ENCODE measurements at regions not wholly inside any gene's neighbourhood (a gene's known extent, or its start where the extent isn't known, plus 50 kb on each side); places are given as distances from the start of the nearest gene placed in this dataset.

DNA sequence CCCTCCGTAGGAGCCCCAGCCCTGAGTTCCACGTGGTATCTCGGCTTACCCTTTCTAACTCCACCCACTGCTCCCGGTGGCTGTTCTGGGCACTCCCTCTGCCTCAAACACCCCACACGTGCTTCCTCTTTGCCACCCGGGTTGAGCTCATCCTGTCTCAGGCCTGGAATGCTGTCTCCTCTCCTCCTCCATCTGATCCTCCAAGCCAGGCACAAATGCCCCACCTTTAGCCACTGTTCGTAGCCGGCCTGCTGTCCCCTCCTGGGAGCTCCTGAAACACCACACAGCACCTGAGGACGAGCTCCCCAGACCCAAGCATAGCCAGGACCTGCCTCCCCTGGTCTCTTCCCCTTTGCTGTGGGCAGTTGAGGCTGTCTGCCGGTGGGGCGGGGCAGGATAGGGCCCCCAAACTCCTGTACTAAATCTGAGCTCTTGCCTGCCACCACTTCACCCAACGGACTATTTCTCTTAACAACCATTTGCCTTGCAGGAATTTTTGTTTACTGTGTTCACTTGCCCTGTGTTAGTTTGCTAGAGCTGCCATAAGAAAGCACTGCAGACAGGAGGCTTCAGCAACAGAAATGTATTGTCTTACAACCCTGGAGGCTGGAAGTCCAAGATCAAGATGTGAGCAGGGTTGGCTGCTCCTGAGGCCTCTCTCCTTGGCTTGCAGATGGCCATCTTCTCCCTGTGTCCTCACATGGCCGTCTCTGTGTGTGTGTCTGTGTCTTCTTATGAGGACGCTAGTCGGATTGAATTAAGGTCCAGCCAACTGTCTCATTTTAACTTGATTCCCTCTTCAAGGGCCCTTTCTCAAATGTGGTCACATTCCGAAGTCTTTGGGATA lies 58.3 kb upstream of the SHH start:
- H3K27ac Mint-ChIP-seq: no peak overlapping the region
- ATAC-seq (replicated peaks): no peak
- H3K4me3 Mint-ChIP-seq: no peak overlapping the region
- peaks cover 14 to 30% of the 10 kb centered on the region in 2 donors for H3K27me3 Mint-ChIP-seq
- no peaks in the 10 kb centered on the region for H3K4me1 Mint-ChIP-seq
- no peak for DNase-seq
- peaks cover 0 to 2% of the 10 kb centered on the region in 2 donors for H3K9me3 Mint-ChIP-seq
- no peaks in the 10 kb centered on the region for H3K36me3 Mint-ChIP-seq

GRCh38 chr7:155869784-155870076 lies 57.5 kb upstream of the SHH start:
- Mint-ChIP-seq H3K4me1 (no peaks in the 10 kb centered on the region), H3K36me3 (no peaks in the 10 kb centered on the region), H3K4me3 (no peak overlapping the region), H3K27me3 (peaks cover 18 to 36% of the 10 kb centered on the region in 2 donors), H3K9me3 (peaks cover 0 to 2% of the 10 kb centered on the region in 2 donors), H3K27ac (no peak overlapping the region)
- ATAC-seq (replicated peaks): no peak
- no peak for DNase-seq

DNA sequence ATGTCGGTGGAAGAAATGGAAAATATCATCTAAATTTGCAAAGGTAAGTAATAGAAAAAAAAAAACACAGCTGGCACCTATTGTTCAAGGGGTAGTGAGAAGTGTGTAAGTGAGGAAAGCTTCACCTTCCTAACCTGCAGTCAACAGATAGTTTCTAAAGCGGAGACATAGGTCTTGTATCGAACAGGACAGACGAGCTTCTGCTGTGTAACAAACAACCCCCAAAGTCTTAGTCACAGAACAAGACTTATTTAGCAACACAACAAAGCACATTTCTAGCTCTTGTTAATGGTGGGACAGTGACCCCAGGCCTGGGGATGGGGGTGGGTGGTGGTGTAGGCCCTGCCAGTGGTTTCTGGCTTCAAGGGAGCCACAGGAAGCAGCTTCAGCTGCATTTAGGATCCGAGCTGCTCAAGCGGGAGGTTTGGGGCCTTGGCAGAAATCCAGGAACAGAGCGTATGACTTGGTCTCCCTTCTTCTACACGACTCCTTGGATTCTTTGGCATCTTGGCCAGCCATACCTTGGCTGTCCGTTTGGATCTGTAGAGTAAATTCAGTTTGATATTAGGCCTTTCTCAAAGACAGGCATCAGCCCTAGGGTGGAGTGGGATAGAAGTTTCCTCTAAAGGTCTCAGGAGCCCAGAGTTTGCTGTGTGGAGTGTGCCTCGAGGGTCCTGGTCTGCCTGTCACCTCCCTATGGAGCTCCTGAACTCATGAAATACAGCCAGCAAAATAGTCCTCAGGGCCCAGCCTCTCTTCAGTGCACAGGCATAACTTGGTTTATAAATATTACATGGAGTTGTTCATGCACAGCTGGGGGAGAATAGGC lies 56.9 kb upstream of the SHH start:
- H3K27ac Mint-ChIP-seq: no peak overlapping the region
- H3K4me3 Mint-ChIP-seq: no peak overlapping the region
- peaks cover 22 to 35% of the 10 kb centered on the region in 2 donors for H3K27me3 Mint-ChIP-seq
- no peaks in the 10 kb centered on the region for H3K36me3 Mint-ChIP-seq
- ATAC-seq (replicated peaks) (no peak), DNase-seq (no peak)
- peaks cover 0 to 2% of the 10 kb centered on the region in 2 donors for H3K9me3 Mint-ChIP-seq
- no peaks in the 10 kb centered on the region for H3K4me1 Mint-ChIP-seq

GRCh38 chr7:155867734-155868400 lies 55.6 kb upstream of the SHH start:
- ATAC-seq (replicated peaks): no peak
- peaks cover 0 to 2% of the 10 kb centered on the region in 2 donors for H3K9me3 Mint-ChIP-seq

GRCh38 chr7:155867280-155867679 lies 55.0 kb upstream of the SHH start:
- Mint-ChIP-seq H3K27ac (no peak overlapping the region), H3K9me3 (peaks cover 0 to 2% of the 10 kb centered on the region in 2 donors), H3K36me3 (no peaks in the 10 kb centered on the region), H3K4me1 (no peaks in the 10 kb centered on the region), H3K27me3 (peaks cover 24 to 34% of the 10 kb centered on the region in 2 donors), H3K4me3 (no peak overlapping the region)
- DNase-seq (no peak), ATAC-seq (replicated peaks) (no peak)

More at GRCh38 chr7:155867734-155868400, 55.6 kb upstream of the SHH start:
- peaks cover 24 to 34% of the 10 kb centered on the region in 2 donors for H3K27me3 Mint-ChIP-seq
- no peak for DNase-seq
- no peaks in the 10 kb centered on the region for H3K4me1 Mint-ChIP-seq
- no peak overlapping the region for H3K27ac Mint-ChIP-seq
- no peaks in the 10 kb centered on the region for H3K36me3 Mint-ChIP-seq
- no peak overlapping the region for H3K4me3 Mint-ChIP-seq

- no peak overlapping the region for H3K4me3 Mint-ChIP-seq
- no peaks in the 10 kb centered on the region for H3K36me3 Mint-ChIP-seq
- H3K27me3 Mint-ChIP-seq: peaks cover 27 to 39% of the 10 kb centered on the region in 2 donors
- H3K4me1 Mint-ChIP-seq: no peaks in the 10 kb centered on the region
- no peak overlapping the region for H3K27ac Mint-ChIP-seq
- no peak for DNase-seq
- peaks cover 0 to 2% of the 10 kb centered on the region in 2 donors for H3K9me3 Mint-ChIP-seq
- no peak for ATAC-seq (replicated peaks)
Measured at GRCh38 chr7:155865830-155866525, 53.7 kb upstream of the SHH start.

DNA sequence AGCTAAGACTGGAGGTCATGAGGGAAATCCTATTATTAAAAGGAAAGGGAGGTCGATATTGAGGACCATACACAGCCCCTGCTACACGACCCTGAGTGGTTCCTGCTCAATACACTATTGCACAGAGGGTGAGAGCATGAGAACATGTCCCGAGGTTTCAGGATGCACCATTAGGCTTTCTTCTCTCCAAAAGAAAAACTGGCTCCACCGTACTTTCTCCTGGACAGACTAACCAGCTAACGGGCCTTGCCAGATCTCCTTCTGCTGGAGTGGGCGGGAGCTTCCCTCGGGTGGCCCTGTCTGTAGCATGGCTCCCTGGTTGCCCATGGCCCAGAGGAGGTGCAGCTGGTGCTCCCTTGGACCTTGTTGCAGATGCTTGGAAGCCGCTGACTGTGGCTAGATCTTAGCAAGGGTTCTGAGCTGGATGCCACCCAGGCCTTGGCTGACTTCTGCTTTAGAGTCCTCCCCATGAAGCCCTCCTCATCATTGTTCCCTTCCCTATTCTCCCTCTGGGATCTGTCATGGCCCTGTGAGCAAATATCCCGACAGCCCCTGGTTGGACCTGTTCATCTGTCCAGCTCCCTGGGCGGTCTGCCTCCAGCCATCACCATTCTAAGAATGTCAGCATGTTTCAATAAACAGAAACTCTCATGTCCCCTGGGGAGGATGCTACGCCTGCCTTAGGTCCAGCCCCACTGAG lies 52.9 kb upstream of the SHH start:
- ATAC-seq (replicated peaks) (no peak), DNase-seq (no peak)
- Mint-ChIP-seq H3K4me3 (no peak overlapping the region), H3K27me3 (peaks cover 20 to 31% of the 10 kb centered on the region in 2 donors), H3K27ac (no peak overlapping the region), H3K4me1 (no peaks in the 10 kb centered on the region), H3K9me3 (no peaks in the 10 kb centered on the region), H3K36me3 (no peaks in the 10 kb centered on the region)

- no peak overlapping the region for H3K27ac Mint-ChIP-seq
Measured at GRCh38 chr7:155864271-155864985, 52.2 kb upstream of the SHH start.

DNA sequence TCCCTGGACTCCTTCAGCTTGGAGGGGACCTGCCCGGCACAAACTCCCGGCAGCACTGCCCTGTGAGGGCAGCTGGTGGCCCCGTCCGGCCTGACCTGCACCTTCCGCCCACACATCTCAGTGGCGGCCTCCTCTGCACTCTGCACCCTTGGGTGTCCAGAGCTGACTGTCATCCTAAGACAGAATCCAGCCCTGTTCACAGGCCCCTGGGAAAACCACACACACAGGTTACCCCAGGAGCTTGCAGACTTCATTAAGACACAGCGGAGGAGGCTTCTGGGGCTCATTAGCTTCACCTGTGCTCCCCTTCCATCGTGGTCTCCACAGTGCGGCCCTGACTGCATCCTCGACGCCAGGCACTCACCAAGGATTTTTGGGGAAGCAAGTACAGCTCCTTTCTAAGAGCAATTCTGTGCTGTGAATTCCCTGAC lies 51.5 kb upstream of the SHH start:
- ATAC-seq (replicated peaks): no peak
- Mint-ChIP-seq H3K27ac (no peak overlapping the region), H3K4me3 (no peak overlapping the region), H3K36me3 (no peaks in the 10 kb centered on the region), H3K4me1 (no peaks in the 10 kb centered on the region), H3K9me3 (no peaks in the 10 kb centered on the region), H3K27me3 (peaks cover 20 to 31% of the 10 kb centered on the region in 2 donors)
- DNase-seq: no peak

More at GRCh38 chr7:155864271-155864985, 52.2 kb upstream of the SHH start:
- no peak for DNase-seq
- no peak for ATAC-seq (replicated peaks)
- Mint-ChIP-seq H3K4me3 (no peak overlapping the region), H3K36me3 (no peaks in the 10 kb centered on the region), H3K4me1 (no peaks in the 10 kb centered on the region), H3K9me3 (no peaks in the 10 kb centered on the region), H3K27me3 (peaks cover 20 to 31% of the 10 kb centered on the region in 2 donors)

DNA sequence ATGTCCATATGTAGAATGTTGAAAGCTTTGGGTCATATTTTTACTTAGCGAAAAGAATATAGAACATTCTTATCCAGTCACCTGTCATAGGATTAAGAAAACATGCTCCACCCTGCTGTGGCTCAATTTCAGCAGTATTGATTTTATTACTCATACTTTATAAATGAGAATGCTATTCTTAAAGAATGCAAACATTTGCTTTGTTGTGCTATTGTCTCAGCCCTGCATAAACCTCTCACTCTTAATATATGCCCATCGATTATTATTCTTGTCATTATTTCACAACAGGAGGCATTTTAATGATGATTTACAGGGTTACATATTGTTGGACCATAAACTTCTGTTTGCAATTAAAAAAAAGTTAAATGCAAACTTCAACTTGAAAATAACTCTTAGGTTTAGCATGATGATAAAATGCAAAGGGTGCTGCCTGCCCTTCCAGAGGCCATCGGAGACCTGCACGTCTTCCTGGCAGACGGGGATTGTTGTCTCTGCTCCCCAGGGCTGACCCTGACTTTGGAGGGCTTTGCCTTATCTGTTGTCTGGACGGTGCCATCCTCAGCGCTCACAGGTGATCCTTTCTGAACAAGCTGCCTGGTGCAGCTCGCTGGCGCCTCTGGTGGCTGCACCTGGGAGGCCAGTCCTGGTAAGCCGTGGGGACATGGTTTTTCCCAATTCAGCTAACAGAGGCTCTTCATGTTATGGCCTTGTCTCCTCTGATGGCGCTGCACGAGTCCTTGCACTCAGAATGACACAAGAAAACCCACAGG lies 50.0 kb upstream of the SHH start:
- H3K4me1 Mint-ChIP-seq: no peaks in the 10 kb centered on the region
- H3K27ac Mint-ChIP-seq: no peak overlapping the region
- H3K9me3 Mint-ChIP-seq: no peaks in the 10 kb centered on the region
- no peaks in the 10 kb centered on the region for H3K36me3 Mint-ChIP-seq
- ATAC-seq (replicated peaks): no peak
- DNase-seq: no peak
- peaks cover 20 to 25% of the 10 kb centered on the region in 2 donors for H3K27me3 Mint-ChIP-seq
- no peak overlapping the region for H3K4me3 Mint-ChIP-seq
